Stimulated activated CD4-positive, alpha-beta T cell treated with anti-CD3 and anti-CD28 coated beads, TNF-alpha, amount 100 ng/mL, for 24 hours (primary cell): ENCODE measurements at regions not wholly inside any gene's neighbourhood (a gene's known extent, or its start where the extent isn't known, plus 50 kb on each side); places are given as distances from the start of the nearest gene placed in this dataset.
"Not testable (repeated sequence)": the region's sequence is repeated elsewhere in the genome, so short reads cannot be mapped to it uniquely, and the experiment has no call there.

ENCODE experiments used
- DNase-seq, 3 experiments: peaks; one replicate each; pipeline ENCODE4 v3.0.0-alpha.2; 2020; ENCODE audit warnings: low read depth in 3 of 3

DNA sequence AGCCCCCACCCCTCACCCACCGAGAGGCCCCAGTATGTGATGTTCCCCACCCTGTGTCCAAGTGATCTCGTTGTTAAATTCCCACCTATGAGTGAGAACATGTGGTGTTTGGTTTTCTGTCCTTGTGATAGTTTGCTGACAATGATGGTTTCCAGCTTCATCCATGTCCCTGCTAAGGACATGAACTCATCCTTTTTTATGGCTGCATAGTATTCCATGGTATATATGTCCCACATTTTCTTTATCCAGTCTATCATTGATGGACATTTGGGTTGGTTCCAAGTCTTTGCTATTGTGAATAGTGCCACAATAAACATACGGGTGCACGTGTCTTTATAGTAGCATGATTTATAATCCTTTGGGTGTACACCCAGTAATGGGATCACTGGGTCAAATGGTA, 79.2 kb downstream of the PXDC1 start:
- not testable (repeated sequence) for DNase-seq

GRCh38 chr6:3671382-3671781, 80.1 kb downstream of the PXDC1 start:
- DNase-seq: no peak

DNA sequence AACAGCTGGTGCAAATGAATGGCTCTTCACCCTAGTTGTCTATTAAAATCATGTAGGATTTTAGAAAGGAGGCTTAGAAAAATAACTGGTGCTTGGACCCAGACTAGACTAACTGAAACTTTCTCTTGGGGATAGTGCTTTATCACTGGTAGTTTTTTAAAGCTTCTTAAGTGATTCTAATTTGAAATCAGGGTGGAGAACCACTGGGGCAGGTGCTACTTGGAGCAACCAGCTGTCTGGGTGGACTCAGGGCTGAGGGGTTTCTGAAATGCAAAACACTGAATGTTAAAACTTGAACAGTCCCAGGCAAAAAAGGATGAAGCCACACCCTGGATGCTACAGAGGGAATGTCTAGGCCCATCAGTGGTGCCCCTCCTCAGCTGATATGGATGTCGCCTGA, 81.2 kb downstream of the PXDC1 start:
- no peak for DNase-seq

GRCh38 chr6:3669916-3670315, 81.6 kb downstream of the PXDC1 start:
- no peak for DNase-seq

DNA sequence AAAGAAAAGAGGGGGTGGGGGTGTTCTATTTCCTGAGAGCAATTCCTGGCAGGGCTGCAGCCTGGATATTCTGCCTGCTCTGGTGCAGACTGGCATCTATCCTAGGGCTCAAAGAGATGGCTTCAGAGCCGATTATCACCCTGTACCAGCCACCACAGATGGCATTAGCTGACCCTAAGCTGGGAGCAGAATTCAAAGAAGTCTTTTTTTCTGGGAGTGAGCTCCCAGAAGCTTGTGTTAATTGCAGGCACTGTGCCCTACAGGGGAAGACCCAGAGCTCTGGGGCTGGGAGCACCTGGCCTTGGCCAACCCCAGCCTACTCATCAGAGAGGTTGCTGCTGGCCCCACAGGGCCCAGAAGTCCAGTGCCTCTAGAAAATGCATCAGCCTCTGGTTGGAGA, 85.9 kb downstream of the PXDC1 start:
- no peak for DNase-seq

GRCh38 chr6:3664625-3665041, 86.9 kb downstream of the PXDC1 start:
- DNase-seq: no peak

GRCh38 chr6:3663811-3664210, 87.7 kb downstream of the PXDC1 start:
- no peak for DNase-seq

DNA sequence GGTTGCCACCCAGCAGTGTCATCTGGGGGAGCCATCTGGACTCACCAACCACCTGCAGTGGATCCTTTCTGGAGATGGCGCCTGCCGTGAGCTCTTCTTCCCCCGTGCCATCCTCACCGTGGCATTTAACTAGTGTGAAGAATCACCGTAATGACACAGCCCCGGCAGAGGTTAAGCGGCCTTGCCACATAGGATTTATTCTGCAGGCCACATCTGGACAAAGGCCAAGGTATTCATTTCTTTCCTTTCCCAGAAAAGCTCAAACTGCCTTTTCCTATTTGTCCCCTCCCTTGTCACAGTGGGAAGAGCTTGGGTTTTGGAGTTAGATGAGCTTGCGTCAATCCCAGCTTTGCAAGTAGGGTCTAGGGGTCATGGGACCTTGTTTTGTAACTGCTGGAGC, 88.4 kb downstream of the PXDC1 start:
- no peak for DNase-seq

DNA sequence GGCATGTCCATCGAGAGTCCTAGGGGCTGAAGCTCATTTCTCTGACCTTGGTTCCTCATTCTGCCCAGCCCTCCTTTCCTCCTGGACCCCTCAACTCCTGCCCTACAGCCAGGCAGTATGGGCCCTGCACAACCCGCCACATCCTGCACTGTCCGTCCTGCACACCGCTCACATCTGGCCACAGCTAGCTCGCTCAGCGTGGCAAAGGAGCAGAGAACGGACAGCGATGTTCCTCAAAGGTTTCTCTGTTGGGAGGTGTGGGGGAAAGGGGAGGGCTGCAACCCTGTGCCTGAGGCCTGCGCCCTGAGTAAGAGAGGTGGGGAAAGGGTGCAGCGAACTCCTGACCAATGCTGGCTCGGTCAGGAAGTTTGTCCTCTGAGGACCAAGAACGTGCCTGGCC, 90.1 kb downstream of the PXDC1 start:
- no peak for DNase-seq

- DNase-seq: no peak
Measured at GRCh38 chr6:3660473-3660872, 91.0 kb downstream of the PXDC1 start.

DNA sequence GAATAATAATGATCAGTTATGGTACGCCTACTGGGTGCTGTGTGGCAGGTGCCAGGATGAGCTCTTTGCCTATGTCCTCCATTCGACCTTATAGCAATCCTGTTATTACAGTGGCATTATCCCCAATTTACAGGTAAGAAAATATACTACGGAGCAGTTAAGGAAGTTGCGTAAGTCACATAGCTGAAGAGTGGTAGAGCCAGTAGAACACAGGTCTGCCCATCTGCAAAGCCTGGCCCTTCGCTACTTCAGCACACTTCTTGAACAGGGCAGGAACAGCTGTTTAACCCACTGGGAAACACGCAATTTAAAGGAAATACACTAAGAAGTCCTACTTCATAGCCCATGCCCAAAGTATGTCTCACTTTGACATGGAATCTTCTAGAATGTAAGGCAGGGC, 91.8 kb downstream of the PXDC1 start:
- no peak for DNase-seq

GRCh38 chr6:3656076-3656475, 95.4 kb downstream of the PXDC1 start:
- no peak for DNase-seq

GRCh38 chr6:3654898-3655297, 96.6 kb downstream of the PXDC1 start:
- DNase-seq: no peak

GRCh38 chr6:3654436-3654835, 97.1 kb downstream of the PXDC1 start:
- DNase-seq: no peak

GRCh38 chr6:3653528-3654070, 97.9 kb downstream of the PXDC1 start:
- no peak for DNase-seq

GRCh38 chr6:3651698-3652229, 99.7 kb downstream of the PXDC1 start:
- DNase-seq: no peak

GRCh38 chr6:3650959-3651697, 100.4 kb downstream of the PXDC1 start:
- DNase-seq: no peak

GRCh38 chr6:3650076-3650958, 101.2 kb downstream of the PXDC1 start:
- no peak for DNase-seq

GRCh38 chr6:3648724-3649123, 102.8 kb downstream of the PXDC1 start:
- no peak for DNase-seq

DNA sequence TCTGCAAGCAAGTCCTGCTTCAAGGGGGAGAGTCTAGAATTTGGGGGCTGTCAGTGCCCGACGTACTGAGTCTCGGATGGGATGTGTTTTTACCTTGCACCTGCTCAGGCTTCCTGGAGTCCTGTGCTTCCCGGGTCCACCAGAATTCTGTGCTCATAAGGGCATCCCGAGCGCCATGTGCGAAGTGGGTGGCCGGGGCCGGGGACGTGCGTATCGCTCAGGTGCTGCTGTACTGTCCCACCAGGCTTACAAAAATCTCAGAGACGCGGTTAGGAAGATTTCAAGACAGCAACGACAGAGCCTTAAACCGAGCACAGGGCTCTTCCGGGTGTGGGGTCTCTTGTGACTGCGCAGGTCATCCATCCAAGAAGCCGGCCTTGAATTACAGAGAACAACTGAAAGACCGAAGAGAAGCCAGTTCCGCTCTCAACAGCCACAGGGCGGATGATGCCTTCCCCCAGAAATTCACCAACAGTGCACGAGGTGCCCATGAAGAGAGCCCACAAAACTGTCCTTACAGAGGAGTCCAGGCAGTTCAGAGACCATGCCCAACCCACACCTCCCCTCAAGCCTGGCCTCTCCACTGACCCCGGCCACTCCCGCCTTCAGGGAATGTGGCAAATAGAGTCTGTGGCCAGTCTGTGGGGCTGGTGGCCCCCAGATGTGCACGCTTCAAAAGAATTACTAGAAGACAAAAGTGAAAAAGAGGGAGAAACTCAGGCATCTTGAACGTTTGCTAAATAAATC, 104.7 kb downstream of the PXDC1 start:
- DNase-seq: no peak

GRCh38 chr6:3644739-3645012, 106.8 kb downstream of the PXDC1 start:
- DNase-seq: no peak
